Osteocyte (in vitro differentiated cells): ENCODE measurements at regions not wholly inside any gene's neighbourhood (a gene's known extent, or its start where the extent isn't known, plus 50 kb on each side); places are given as distances from the start of the nearest gene placed in this dataset.

Experiments
- DNase-seq: peaks from one replicate; pipeline ENCODE4 v3.0.0; 2021; ENCODE audit warnings: mixed read lengths; ENCODE audit not compliant: unreplicated experiment; ENCODE audit errors: extremely low spot score
- H3K27ac Mint-ChIP-seq: one replicate; pipeline ENCODE4 v1.8.0; 2021; ENCODE audit warnings: mild to moderate bottlenecking, mixed read lengths; ENCODE audit not compliant: unreplicated experiment
- H3K27me3 Mint-ChIP-seq: one replicate; pipeline ENCODE4 v1.8.0; 2021; ENCODE audit warnings: mixed read lengths; ENCODE audit not compliant: unreplicated experiment
- H3K36me3 Mint-ChIP-seq: one replicate; pipeline ENCODE4 v1.8.0; 2021; ENCODE audit warnings: mixed read lengths; ENCODE audit not compliant: unreplicated experiment
- H3K4me1 Mint-ChIP-seq: one replicate; pipeline ENCODE4 v1.8.0; 2021; ENCODE audit warnings: mixed read lengths; ENCODE audit not compliant: unreplicated experiment
- H3K4me3 Mint-ChIP-seq: one replicate; pipeline ENCODE4 v1.8.0; 2021; ENCODE audit warnings: mild to moderate bottlenecking, moderate library complexity, mixed read lengths; ENCODE audit not compliant: unreplicated experiment
- H3K9me3 Mint-ChIP-seq: one replicate; pipeline ENCODE4 v1.8.0; 2021; ENCODE audit warnings: mixed read lengths; ENCODE audit not compliant: unreplicated experiment
- TF ChIP-seq, protein P1 (sequence below): fragments of 200-600 bp; sonication (generic); IDR thresholded peaks from 2 replicates; pipeline ENCODE4 v1.5.0; 2021; ENCODE audit warnings: antibody characterized with exemption, mild to moderate bottlenecking, moderate library complexity

DNA sequence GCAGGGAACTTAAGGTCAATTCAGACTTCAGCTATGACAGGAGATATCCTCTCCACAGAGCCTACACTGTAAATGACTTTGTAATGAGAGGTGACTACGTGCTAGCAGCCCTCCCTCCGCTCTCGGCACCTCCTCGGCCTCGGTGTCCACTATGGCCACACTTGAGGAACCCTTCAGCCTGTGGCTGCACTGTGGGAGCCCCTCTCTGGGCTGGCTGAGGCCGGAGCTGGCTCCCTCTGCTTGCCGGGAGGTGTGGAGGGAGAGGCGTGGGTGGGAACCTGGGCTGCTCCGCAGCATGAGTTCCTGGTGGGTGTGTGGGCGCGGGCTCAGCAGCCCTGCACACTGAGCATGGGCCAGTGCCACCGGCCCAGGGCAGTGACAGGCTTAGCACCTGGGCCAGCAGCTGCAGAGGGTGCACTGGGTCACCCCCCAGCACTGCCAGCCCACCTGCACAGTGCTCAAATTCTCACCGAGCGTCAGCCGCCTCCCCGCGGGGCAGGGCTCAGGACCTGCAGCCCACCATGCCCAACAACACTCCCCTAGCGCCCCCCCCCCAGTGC is 137.6 kb upstream of the SPACA7 start:
- TF ChIP-seq, protein P1, sequence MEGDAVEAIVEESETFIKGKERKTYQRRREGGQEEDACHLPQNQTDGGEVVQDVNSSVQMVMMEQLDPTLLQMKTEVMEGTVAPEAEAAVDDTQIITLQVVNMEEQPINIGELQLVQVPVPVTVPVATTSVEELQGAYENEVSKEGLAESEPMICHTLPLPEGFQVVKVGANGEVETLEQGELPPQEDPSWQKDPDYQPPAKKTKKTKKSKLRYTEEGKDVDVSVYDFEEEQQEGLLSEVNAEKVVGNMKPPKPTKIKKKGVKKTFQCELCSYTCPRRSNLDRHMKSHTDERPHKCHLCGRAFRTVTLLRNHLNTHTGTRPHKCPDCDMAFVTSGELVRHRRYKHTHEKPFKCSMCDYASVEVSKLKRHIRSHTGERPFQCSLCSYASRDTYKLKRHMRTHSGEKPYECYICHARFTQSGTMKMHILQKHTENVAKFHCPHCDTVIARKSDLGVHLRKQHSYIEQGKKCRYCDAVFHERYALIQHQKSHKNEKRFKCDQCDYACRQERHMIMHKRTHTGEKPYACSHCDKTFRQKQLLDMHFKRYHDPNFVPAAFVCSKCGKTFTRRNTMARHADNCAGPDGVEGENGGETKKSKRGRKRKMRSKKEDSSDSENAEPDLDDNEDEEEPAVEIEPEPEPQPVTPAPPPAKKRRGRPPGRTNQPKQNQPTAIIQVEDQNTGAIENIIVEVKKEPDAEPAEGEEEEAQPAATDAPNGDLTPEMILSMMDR, result no peak
- H3K4me3 Mint-ChIP-seq, result no peak overlapping the region
- H3K9me3 Mint-ChIP-seq, result peaks cover 15% of the 10 kb centered on the region
- no peak for DNase-seq
- no peaks in the 10 kb centered on the region for H3K4me1 Mint-ChIP-seq
- no peaks in the 10 kb centered on the region for H3K27me3 Mint-ChIP-seq
- H3K27ac Mint-ChIP-seq, result no peak overlapping the region
- no peaks in the 10 kb centered on the region for H3K36me3 Mint-ChIP-seq

GRCh38 chr13:112240076-112240475 is 136.1 kb upstream of the SPACA7 start:
- DNase-seq, result no peak
- peaks cover 11% of the 10 kb centered on the region for H3K9me3 Mint-ChIP-seq

DNA sequence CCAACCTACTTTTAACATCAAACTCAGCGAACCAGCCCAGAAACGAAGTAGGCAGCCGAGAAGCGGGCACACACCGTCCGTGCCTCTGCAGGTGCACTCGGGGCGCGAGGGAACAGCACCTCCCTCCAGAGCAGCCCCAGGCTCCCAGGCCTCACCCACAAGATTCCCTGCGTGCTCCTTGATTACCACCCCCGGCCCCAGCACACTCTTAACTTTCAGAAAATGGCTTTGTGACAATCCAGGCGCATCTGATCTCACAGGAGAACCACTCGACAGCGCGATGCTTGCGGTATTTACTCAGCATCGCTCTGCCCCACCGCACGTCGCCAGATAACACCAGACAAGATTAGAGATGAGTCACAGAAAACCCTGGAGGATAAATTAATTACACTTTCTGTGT is 134.9 kb upstream of the SPACA7 start:
- TF ChIP-seq, protein P1, result no peak
- Mint-ChIP-seq H3K4me3 (no peak overlapping the region), H3K9me3 (peaks cover 7% of the 10 kb centered on the region), H3K4me1 (no peaks in the 10 kb centered on the region), H3K27ac (no peak overlapping the region), H3K27me3 (no peaks in the 10 kb centered on the region), H3K36me3 (no peaks in the 10 kb centered on the region)
- DNase-seq, result peak; percentile 27

More at GRCh38 chr13:112240076-112240475, 136.1 kb upstream of the SPACA7 start:
- Mint-ChIP-seq H3K4me1 (no peaks in the 10 kb centered on the region), H3K36me3 (no peaks in the 10 kb centered on the region), H3K4me3 (no peak overlapping the region), H3K27me3 (no peaks in the 10 kb centered on the region), H3K27ac (no peak overlapping the region)
- TF ChIP-seq, protein P1, result no peak

GRCh38 chr13:112242777-112243176 is 133.4 kb upstream of the SPACA7 start:
- TF ChIP-seq, protein P1, result no peak
- H3K36me3 Mint-ChIP-seq, result no peaks in the 10 kb centered on the region
- no peaks in the 10 kb centered on the region for H3K27me3 Mint-ChIP-seq
- H3K4me1 Mint-ChIP-seq, result no peaks in the 10 kb centered on the region
- no peak overlapping the region for H3K4me3 Mint-ChIP-seq
- peak; percentile 51 for DNase-seq
- peaks cover 4% of the 10 kb centered on the region for H3K9me3 Mint-ChIP-seq
- H3K27ac Mint-ChIP-seq, result no peak overlapping the region

DNA sequence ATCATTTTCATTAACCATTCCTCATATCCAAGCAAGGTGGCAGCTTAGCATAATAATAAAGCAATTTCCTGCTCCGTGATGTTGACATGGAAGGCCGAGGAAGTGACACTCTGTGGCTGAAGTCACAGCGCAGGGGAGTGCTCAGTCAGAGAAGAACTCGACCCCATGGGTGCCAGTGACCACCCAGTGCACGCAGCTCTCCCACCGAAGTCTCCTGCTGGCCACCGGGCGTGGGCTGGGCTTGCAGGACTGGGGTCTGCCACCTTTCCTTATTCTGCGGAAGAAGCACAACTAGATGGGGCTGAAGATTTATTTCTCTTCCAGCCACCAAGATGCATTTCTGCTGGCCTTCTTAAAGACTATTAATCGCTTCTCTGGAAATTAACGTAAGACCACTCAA is 132.1 kb upstream of the SPACA7 start:
- Mint-ChIP-seq H3K9me3 (no peaks in the 10 kb centered on the region), H3K27ac (no peak overlapping the region), H3K36me3 (no peaks in the 10 kb centered on the region), H3K4me3 (no peak overlapping the region), H3K27me3 (no peaks in the 10 kb centered on the region), H3K4me1 (no peaks in the 10 kb centered on the region)
- TF ChIP-seq, protein P1, result no peak
- DNase-seq, result peak; percentile 73
